Ectodermal cell (in vitro differentiated cells): ENCODE measurements at regions not wholly inside any gene's neighbourhood (a gene's known extent, or its start where the extent isn't known, plus 50 kb on each side); places are given as distances from the start of the nearest gene placed in this dataset.

Source experiments
- H3K27ac ChIP-seq: 2 replicates; pipeline ENCODE4 v1.7.0; 2013; ENCODE audit warnings: mild to moderate bottlenecking, low read depth, low read length; ENCODE audit not compliant: insufficient read depth, poor library complexity, severe bottlenecking
- H3K27me3 ChIP-seq: 2 replicates; pipeline ENCODE4 v1.7.0; 2013; ENCODE audit warnings: mild to moderate bottlenecking, low read length; ENCODE audit not compliant: insufficient read depth, control insufficient read depth, poor library complexity, severe bottlenecking
- H3K36me3 ChIP-seq: one replicate; pipeline ENCODE4 v1.7.0; 2013; ENCODE audit warnings: low read length; ENCODE audit not compliant: control insufficient read depth, insufficient read depth
- H3K4me1 ChIP-seq: one replicate; pipeline ENCODE4 v1.7.0; 2013; ENCODE audit warnings: low read length; ENCODE audit not compliant: control insufficient read depth, insufficient read depth
- H3K4me3 ChIP-seq: 2 replicates; pipeline ENCODE4 v1.7.0; 2013; ENCODE audit warnings: low read depth, low read length, control low read depth; ENCODE audit not compliant: insufficient read depth
- H3K9me3 ChIP-seq: 2 replicates; pipeline ENCODE4 v1.7.0; 2013; ENCODE audit warnings: mild to moderate bottlenecking, low read length, moderate library complexity; ENCODE audit not compliant: control insufficient read depth
- WGBS, 2 experiments: methylation state at CpG; one replicate each; pipeline ENCODE4 v1.1.7; 2013; ENCODE audit warnings: missing lambda C conversion rate in 2 of 2; 5-methylcytosine and 5-hydroxymethylcytosine counted together

DNA sequence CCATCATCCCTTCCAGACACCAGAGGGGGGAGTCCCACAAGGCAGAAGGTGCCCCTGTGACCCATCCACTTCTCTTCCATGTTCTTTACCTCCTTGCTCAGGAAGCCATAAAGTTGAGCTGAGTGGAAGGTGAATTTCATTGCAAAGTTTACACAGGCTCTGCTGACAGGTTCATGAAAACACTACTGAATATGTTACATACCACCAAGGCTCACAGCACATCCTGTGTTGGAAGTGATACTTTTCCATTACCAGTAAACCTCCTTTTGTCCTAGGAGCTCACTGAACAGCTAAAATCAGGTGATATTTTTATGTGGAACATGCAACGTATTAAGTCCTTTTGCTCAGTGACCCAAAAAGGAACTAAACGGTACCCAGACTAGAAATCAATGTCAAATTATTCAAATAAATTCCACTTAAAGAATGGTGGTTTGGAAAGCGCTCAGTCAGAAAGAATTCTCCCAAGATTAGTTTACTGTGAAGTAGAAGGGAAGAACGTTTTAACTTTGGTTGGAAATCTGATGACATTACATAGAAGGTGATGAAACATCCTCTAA, 196.2 kb upstream of the NUDT4 start:
- Histone ChIP-seq H3K9me3 (no peaks in the 10 kb centered on the region), H3K4me1 (no peaks in the 10 kb centered on the region), H3K36me3 (no peaks in the 10 kb centered on the region), H3K4me3 (no peak overlapping the region), H3K27ac (no peak overlapping the region), H3K27me3 (no peaks in the 10 kb centered on the region)
- WGBS, 2 experiments: 88 to 97% methylated on average over 2 of the region's 4 CpGs

DNA sequence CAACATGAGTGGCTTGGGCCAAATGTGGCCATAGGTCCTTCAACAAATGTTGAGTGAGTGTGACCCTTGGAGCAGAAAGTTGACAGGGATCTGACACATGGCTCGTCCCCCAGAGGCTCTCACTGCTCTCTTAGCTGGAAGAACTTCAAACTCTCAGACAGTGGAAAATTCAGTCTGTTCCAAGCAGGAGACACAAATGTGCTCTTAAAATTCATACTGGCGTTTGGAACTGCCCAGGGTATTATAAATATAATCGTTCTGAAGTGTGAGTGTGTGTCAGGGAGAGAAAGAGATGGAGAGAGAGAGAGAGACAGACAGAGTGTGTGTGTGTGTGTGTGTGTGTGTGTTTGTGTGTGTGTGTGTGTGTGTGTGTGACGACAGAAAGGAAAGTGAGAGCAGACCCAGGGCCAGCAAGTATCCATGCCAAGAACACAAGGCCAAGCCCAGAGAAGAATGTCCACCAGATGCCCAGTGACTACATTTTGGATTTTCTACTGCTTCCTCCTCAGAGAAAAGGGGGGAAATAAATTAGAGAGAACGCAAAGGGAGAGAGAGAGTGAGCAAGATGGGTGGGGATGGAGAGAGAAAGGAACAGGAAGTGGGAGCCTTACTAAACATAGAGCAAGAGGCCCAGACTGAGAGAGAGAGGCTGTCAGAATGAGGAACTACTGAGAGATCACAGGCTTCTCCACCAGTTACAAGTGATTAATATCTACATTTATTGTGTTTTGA, 193.6 kb upstream of the NUDT4 start:
- 91 to 92% methylated on average over 4 to 5 of the region's 5 CpGs for WGBS, 2 experiments
- no peaks in the 10 kb centered on the region for H3K36me3 ChIP-seq
- H3K27me3 ChIP-seq: no peaks in the 10 kb centered on the region
- H3K27ac ChIP-seq: no peak overlapping the region
- no peaks in the 10 kb centered on the region for H3K4me1 ChIP-seq
- no peak overlapping the region for H3K4me3 ChIP-seq
- H3K9me3 ChIP-seq: no peaks in the 10 kb centered on the region

GRCh38 chr12:93184672-93185368, 192.9 kb upstream of the NUDT4 start:
- H3K27ac ChIP-seq: no peak overlapping the region
- 89 to 92% methylated on average over 2 to 3 of the region's 3 CpGs for WGBS, 2 experiments

GRCh38 chr12:93185369-93185741, 192.4 kb upstream of the NUDT4 start:
- Histone ChIP-seq H3K4me1 (no peaks in the 10 kb centered on the region), H3K27ac (no peak overlapping the region), H3K36me3 (no peaks in the 10 kb centered on the region), H3K9me3 (no peaks in the 10 kb centered on the region), H3K4me3 (no peak overlapping the region), H3K27me3 (no peaks in the 10 kb centered on the region)
- WGBS, 2 experiments: 94 to 95% methylated on average over 2 of the region's 2 CpGs

More at GRCh38 chr12:93184672-93185368, 192.9 kb upstream of the NUDT4 start:
- Histone ChIP-seq H3K4me1 (no peaks in the 10 kb centered on the region), H3K4me3 (no peak overlapping the region), H3K27me3 (no peaks in the 10 kb centered on the region), H3K9me3 (no peaks in the 10 kb centered on the region), H3K36me3 (no peaks in the 10 kb centered on the region)

DNA sequence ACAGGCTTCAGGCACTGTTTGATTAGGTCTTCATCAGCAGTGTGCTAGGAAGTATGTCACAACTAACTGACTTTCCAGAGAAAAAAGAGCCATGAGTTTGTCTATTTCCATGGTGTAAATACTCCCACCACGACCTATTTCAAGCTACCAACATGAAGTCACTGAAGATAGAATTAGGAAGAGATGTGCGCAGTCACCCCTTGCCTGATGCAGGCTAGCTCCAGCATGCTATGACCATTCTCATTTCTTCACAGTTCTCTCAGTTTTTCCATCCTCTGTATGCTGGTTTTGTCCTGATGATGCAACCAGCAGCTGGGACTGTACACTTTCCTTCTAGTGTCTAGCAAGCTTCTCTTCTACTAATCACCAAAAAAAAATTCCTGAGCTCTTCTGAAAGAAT, 191.6 kb upstream of the NUDT4 start:
- 87 to 94% methylated on average over 2 of the region's 2 CpGs for WGBS, 2 experiments
- no peak overlapping the region for H3K4me3 ChIP-seq
- no peaks in the 10 kb centered on the region for H3K36me3 ChIP-seq
- H3K27ac ChIP-seq: no peak overlapping the region
- no peaks in the 10 kb centered on the region for H3K4me1 ChIP-seq
- H3K27me3 ChIP-seq: no peaks in the 10 kb centered on the region
- H3K9me3 ChIP-seq: no peaks in the 10 kb centered on the region

DNA sequence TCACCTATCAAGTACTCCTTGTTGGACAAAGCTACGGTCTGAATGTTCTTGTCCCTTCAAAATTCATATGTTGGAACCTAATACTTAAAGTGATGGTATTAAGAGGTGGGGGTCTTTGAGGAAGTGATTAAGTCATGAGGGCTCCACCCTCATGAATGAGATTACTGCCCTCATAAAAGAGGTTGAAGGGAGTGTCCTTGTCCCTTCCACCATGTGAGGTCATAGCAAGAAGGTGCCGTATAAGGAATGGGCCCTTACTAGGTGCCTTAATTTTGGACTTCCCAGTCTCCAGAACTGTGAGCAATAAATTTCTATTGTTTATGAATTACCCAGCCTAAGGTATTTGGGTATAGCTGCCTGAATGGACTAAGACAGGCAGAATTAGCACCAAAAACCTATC, 191.1 kb upstream of the NUDT4 start:
- Histone ChIP-seq H3K27me3 (no peaks in the 10 kb centered on the region), H3K4me3 (no peak overlapping the region), H3K9me3 (no peaks in the 10 kb centered on the region), H3K27ac (no peak overlapping the region), H3K36me3 (no peaks in the 10 kb centered on the region), H3K4me1 (no peaks in the 10 kb centered on the region)
- 91% methylated on average over 1 to 2 of the region's 2 CpGs for WGBS, 2 experiments

DNA sequence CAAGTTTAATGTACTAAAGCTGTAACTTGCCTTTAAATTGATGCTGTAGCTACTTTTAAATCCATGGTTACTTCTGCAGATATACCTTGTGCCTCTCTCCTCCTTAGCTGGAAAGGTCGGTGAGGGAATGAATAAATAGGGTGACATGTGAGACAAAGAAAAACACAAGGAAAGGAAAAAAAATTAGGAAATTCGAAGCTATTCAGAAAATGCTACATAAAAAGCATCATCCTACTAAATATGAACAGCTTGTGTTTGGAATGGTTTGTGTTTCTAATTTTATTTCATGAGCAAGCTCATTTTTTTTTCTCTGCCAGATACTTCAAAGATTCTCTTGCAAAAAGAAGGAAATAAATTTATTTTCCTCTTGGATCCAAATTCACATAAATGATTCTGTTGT, 186.3 kb upstream of the NUDT4 start:
- Histone ChIP-seq H3K27ac (no peak overlapping the region), H3K9me3 (no peaks in the 10 kb centered on the region), H3K4me3 (no peak overlapping the region), H3K36me3 (no peaks in the 10 kb centered on the region), H3K27me3 (no peaks in the 10 kb centered on the region), H3K4me1 (no peaks in the 10 kb centered on the region)
- WGBS, 2 experiments: 80 to 83% methylated on average over 1 of the region's 2 CpGs

DNA sequence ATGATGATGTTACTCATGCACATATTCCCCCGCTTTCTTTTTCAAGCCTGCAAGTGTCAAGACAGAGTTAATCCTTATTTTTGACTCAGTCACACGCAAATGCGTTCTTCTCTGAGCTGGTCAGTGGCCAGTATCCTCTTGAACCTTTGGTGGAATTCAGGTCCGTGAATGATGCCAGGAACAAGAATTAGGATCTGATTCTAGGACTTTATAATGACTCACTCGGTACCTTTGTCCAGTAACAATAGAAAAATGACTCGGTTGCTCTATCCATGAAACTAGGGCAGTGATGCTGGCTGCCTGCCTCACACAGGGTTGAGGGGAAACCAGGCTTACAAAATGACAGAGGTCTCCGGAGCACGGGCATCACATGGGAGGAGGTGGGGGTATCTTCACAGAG, 185.8 kb upstream of the NUDT4 start:
- H3K4me3 ChIP-seq: no peak overlapping the region
- no peaks in the 10 kb centered on the region for H3K4me1 ChIP-seq
- WGBS, 2 experiments: 96 to 97% methylated on average over 8 of the region's 8 CpGs
- H3K36me3 ChIP-seq: no peaks in the 10 kb centered on the region
- H3K27ac ChIP-seq: no peak overlapping the region
- H3K27me3 ChIP-seq: no peaks in the 10 kb centered on the region
- no peaks in the 10 kb centered on the region for H3K9me3 ChIP-seq

GRCh38 chr12:93192878-93193277, 184.8 kb upstream of the NUDT4 start:
- WGBS, 2 experiments: 96 to 100% methylated on average over 1 of the region's 1 CpG
- no peak overlapping the region for H3K27ac ChIP-seq
- H3K4me1 ChIP-seq: no peaks in the 10 kb centered on the region
- no peaks in the 10 kb centered on the region for H3K9me3 ChIP-seq
- H3K27me3 ChIP-seq: no peaks in the 10 kb centered on the region
- no peak overlapping the region for H3K4me3 ChIP-seq
- no peaks in the 10 kb centered on the region for H3K36me3 ChIP-seq

DNA sequence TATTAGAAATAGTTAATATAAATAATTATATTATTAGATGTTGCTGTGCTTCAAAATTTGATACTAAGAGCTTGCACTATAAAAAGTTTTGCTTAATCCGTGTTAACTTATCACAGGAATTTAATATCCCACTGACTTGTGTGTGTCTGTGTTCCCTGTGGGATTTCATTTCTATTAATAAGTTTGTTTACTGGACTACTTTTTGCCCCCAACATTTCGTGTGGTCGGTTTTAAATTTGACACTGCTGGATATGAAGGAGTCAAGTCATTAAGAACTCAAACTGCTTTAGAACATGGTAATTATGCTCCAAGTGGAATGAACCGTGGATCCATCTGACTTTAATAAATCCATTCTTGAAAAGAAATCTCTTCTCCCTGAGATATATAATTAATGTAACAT, 182.2 kb upstream of the NUDT4 start:
- Histone ChIP-seq H3K27ac (no peak overlapping the region), H3K27me3 (no peaks in the 10 kb centered on the region), H3K36me3 (no peaks in the 10 kb centered on the region), H3K4me1 (no peaks in the 10 kb centered on the region), H3K4me3 (no peak overlapping the region), H3K9me3 (no peaks in the 10 kb centered on the region)
- 84 to 91% methylated on average over 3 to 4 of the region's 4 CpGs for WGBS, 2 experiments
